ENCODE measurements at regions not wholly inside any gene's neighbourhood (a gene's known extent, or its start where the extent isn't known, plus 50 kb on each side); places are given as distances from the start of the nearest gene placed in this dataset.

DNA sequence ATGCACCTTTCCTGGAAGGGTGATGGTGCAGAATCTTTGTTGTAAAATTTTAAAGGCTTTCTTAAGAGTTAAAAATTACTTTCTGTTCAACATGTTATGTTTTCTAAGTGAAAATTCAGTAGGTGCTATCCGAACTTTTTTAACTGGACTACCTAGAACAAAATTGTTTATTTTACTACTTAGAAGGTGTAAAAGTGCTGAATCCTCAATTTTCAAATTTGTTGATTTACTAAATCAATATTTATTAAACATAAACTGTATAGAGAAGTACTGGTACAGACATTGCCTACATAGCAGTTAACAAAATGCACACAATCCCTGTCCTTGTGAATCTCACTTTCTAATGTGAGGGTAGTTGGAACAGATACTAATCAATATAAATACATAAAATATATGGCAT, 277.5 kb downstream of the CTH start:
- H3K36me3 ChIP-seq: no peaks in the 10 kb centered on the region
- H3K9me3 ChIP-seq: no peaks in the 10 kb centered on the region
- TF ChIP-seq POLR2AphosphoS5 (IDR thresholded peaks at IDR 0.05): no peak
- no peak for TF ChIP-seq POLR2A (IDR thresholded peaks at IDR 0.05)
- TF ChIP-seq CTCF (IDR thresholded peaks at IDR 0.05): no peak
- TF ChIP-seq EP300 (IDR thresholded peaks at IDR 0.05): no peak
- 72 to 76% methylated on average over 1 of the region's 1 CpG for WGBS, 2 donors (ENCODE audit: low coverage in 1 of 2)
- no peak for ATAC-seq
- H3K27ac ChIP-seq: no peak overlapping the region
- no peak overlapping the region for H3K4me3 ChIP-seq
- no peaks in the 10 kb centered on the region for H3K4me1 ChIP-seq
- H3K27me3 ChIP-seq: no peaks in the 10 kb centered on the region

DNA sequence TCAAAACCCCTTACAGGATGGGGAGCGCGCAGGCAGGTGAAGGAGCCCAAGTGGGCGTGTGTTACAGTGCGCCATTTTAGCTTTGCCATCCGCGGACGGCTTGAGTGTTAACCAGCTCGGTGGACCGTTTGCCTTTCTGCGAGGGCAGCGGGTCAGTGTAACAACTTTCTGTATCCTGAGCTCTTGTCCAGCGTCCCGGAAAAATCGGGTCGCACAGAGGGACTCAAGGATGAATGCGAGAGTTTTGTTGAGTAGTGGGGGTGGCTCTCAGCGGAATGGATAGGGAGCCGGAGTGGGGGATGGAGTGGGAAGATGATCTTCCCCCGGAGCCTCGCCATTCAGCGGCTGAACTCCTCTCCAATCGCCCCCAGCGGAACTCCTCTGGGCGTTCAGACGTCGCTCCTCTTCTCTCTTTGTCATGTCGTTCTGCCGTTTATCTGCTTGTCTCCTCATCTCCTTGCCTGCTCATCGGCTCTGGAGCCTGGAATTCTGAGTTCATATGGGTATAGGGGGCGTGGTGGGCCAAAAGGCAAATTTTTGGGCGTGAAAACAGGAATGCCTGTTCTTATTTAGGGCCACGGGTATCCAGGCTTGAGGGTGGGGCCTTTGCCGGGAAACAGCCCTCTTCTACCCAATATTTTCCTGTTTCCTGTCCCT, 295.4 kb downstream of the CTH start:
- no peak for ATAC-seq
- no peak for TF ChIP-seq EP300 (IDR thresholded peaks at IDR 0.05)
- no peak for TF ChIP-seq POLR2AphosphoS5 (IDR thresholded peaks at IDR 0.05)
- TF ChIP-seq CTCF (IDR thresholded peaks at IDR 0.05): no peak
- no peak for TF ChIP-seq POLR2A (IDR thresholded peaks at IDR 0.05)
- Histone ChIP-seq H3K9me3 (peaks cover 0 to 9% (median 0%) of the 10 kb centered on the region in 3 donors), H3K4me3 (peak overlapping the region; percentile 17 to 42), H3K36me3 (no peaks in the 10 kb centered on the region), H3K4me1 (peaks cover 0 to 14% (median 2%) of the 10 kb centered on the region in 3 donors), H3K27me3 (no peaks in the 10 kb centered on the region), H3K27ac (peak overlapping the region in 1 of 4 donors; percentile 3)
- WGBS, 2 donors (ENCODE audit: low coverage in 1 of 2): 12 to 24% methylated on average over 14 to 25 of the region's 33 CpGs

- Histone ChIP-seq H3K9me3 (peaks cover 0 to 9% (median 0%) of the 10 kb centered on the region in 3 donors), H3K36me3 (no peaks in the 10 kb centered on the region), H3K4me3 (no peak overlapping the region), H3K27me3 (no peaks in the 10 kb centered on the region), H3K27ac (no peak overlapping the region), H3K4me1 (peaks cover 0 to 14% (median 2%) of the 10 kb centered on the region in 3 donors)
- no peak for TF ChIP-seq POLR2AphosphoS5 (IDR thresholded peaks at IDR 0.05)
- no peak for TF ChIP-seq EP300 (IDR thresholded peaks at IDR 0.05)
- TF ChIP-seq POLR2A (IDR thresholded peaks at IDR 0.05): no peak
- no peak for TF ChIP-seq CTCF (IDR thresholded peaks at IDR 0.05)
- ATAC-seq: no peak
Measured at GRCh38 chr1:70707214-70707613, 296.1 kb downstream of the CTH start.

DNA sequence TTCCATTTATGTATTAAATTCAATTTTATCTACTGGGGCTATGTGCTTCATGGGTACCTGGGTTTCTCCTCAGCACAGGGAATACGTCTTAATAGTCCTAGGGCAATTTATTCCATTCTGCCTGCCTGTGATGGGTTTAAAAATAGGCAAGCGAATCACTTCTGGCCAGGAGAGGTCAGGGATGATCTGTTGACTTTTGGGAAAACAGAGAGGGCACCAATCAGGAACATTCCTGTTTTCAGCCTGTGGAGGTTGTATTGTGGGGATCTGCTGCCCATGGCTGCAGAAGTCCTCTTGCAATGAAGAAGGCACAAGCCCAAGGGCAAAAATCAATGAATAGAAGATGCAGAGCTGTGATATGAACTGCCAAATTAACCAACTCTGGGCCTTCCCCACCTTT, 303.1 kb downstream of the CTH start:
- H3K9me3 ChIP-seq: peaks cover 0 to 9% (median 0%) of the 10 kb centered on the region in 3 donors
- WGBS, 2 donors (ENCODE audit: low coverage in 1 of 2): 40 to 55% methylated on average over 2 of the region's 2 CpGs
- no peaks in the 10 kb centered on the region for H3K27me3 ChIP-seq
- no peaks in the 10 kb centered on the region for H3K36me3 ChIP-seq
- no peak overlapping the region for H3K4me3 ChIP-seq
- TF ChIP-seq POLR2A (IDR thresholded peaks at IDR 0.05) (no peak), CTCF (IDR thresholded peaks at IDR 0.05) (no peak), POLR2AphosphoS5 (IDR thresholded peaks at IDR 0.05) (no peak), EP300 (IDR thresholded peaks at IDR 0.05) (no peak)
- no peak for ATAC-seq
- H3K4me1 ChIP-seq: peaks cover 6 to 25% (median 10%) of the 10 kb centered on the region in 3 donors
- no peak overlapping the region for H3K27ac ChIP-seq

GRCh38 chr1:70717211-70717610, 306.1 kb downstream of the CTH start:
- no peaks in the 10 kb centered on the region for H3K36me3 ChIP-seq
- no peaks in the 10 kb centered on the region for H3K27me3 ChIP-seq
- no peak overlapping the region for H3K4me3 ChIP-seq
- no peak for ATAC-seq
- peak overlapping the region in 1 of 4 donors; percentile 53 for H3K27ac ChIP-seq
- peaks cover 6 to 33% (median 11%) of the 10 kb centered on the region in 3 donors for H3K4me1 ChIP-seq
- 8 to 22% methylated on average over 1 to 2 of the region's 2 CpGs for WGBS, 2 donors (ENCODE audit: low coverage in 1 of 2)
- no peaks in the 10 kb centered on the region for H3K9me3 ChIP-seq
- TF ChIP-seq POLR2A (IDR thresholded peaks at IDR 0.05) (no peak), CTCF (IDR thresholded peaks at IDR 0.05) (no peak), EP300 (IDR thresholded peaks at IDR 0.05) (no peak), POLR2AphosphoS5 (IDR thresholded peaks at IDR 0.05) (no peak)

Data from gastroesophageal sphincter (tissue), 4 donors.